ENCODE measurements at regions not wholly inside any gene's neighbourhood (a gene's known extent, or its start where the extent isn't known, plus 50 kb on each side); places are given as distances from the start of the nearest gene placed in this dataset.
A peak's percentile ranks its signal among the peaks of the same experiment; 100 is the strongest.

GRCh38 chr16:75780669-75781068, 54.4 kb upstream of the CPHXL start:
- 2 to 3% methylated on average over 1 of the region's 1 CpG for WGBS, 2 donors
- intact Hi-C loops (cut with DNase I): no loop called here
- H3K27me3 ChIP-seq: peaks cover 0 to 47% (median 18%) of the 10 kb centered on the region in 7 donors
- TF ChIP-seq CTCF (IDR thresholded peaks at IDR 0.05): no peak
- ATAC-seq: no peak
- H3K36me3 ChIP-seq: no peaks in the 10 kb centered on the region
- H3K4me1 ChIP-seq: no peaks in the 10 kb centered on the region
- no peak for DNase-seq
- H3K9me3 ChIP-seq: no peaks in the 10 kb centered on the region
- no peak overlapping the region for H3K27ac ChIP-seq
- no peak overlapping the region for H3K4me3 ChIP-seq

DNA sequence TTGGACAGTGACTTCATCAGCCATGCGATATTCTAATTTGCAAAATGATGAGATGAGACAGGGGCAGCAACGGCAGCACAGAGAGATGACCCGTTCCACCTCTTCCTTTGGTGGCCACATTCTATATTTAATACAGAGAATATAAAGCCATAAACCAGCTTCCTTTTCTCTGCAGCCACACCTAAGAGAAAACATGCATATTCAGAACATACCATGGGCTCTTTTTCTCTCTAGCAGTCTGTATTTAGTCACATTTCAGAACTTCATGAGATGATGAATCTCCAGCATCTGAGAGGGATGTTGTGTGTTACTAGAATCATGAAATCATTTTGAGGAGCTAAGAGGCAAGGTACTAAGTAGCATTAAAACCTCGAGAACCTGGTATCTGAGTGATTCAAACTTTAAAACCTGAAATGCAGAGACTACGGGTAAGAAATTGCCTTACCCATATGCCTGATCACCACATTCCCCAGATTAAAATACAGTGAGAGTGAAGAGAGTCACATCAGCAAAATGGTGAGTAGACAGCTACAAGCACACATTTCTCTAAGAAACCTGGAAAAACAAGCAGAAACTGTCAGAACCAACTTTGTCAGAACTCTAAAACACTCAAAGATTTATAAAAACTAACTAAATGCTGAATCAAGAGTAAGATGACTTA, 55.5 kb upstream of the CPHXL start:
- WGBS, 2 donors: 65 to 70% methylated on average over 5 of the region's 5 CpGs
- no peak overlapping the region for H3K4me3 ChIP-seq
- H3K4me1 ChIP-seq: no peaks in the 10 kb centered on the region
- peaks cover 0 to 41% (median 14%) of the 10 kb centered on the region in 7 donors for H3K27me3 ChIP-seq
- H3K36me3 ChIP-seq: no peaks in the 10 kb centered on the region
- H3K9me3 ChIP-seq: no peaks in the 10 kb centered on the region
- DNase-seq: no peak
- no peak for ATAC-seq
- no peak for TF ChIP-seq CTCF (IDR thresholded peaks at IDR 0.05)
- no peak overlapping the region for H3K27ac ChIP-seq
- intact Hi-C loops (cut with DNase I): no loop called here

DNA sequence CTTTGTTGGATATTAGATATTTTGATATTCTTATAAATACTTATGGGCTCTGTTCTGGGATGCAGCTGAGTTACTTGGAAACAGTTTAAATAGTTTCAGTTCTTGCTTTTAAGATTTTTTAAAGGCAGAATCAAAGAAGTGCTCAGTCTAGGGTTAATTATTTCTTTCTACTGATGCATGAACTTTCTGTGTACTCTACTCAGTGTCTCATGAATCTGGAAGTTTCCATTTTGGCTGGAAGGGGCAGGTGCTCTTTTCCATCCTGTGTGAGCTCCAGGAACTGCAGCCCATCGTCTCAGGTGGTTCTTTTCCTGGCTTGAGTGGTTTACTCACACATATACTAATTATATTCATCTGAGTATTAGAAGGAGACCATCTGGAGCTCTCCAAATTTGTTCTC, 61.1 kb upstream of the CPHXL start:
- Histone ChIP-seq H3K4me1 (no peaks in the 10 kb centered on the region), H3K4me3 (no peak overlapping the region), H3K36me3 (no peaks in the 10 kb centered on the region), H3K9me3 (no peaks in the 10 kb centered on the region), H3K27ac (no peak overlapping the region), H3K27me3 (peaks cover 0 to 32% (median 11%) of the 10 kb centered on the region in 7 donors)
- DNase-seq: no peak
- no peak for ATAC-seq
- 39 to 51% methylated on average over 1 of the region's 1 CpG for WGBS, 2 donors
- no peak for TF ChIP-seq CTCF (IDR thresholded peaks at IDR 0.05)
- intact Hi-C loops (cut with DNase I): loop anchor here in 5 of 10 donors (5.0 kb wide), 2 partner anchors 1380 to 1385 kb away; no protein-coding TSS in a partner anchor

GRCh38 chr16:75789237-75789636, 62.9 kb upstream of the CPHXL start:
- no peaks in the 10 kb centered on the region for H3K36me3 ChIP-seq
- no peaks in the 10 kb centered on the region for H3K9me3 ChIP-seq
- ATAC-seq (peak in 1 of 8 donors; percentile 9), DNase-seq (peak in 1 of 2 donors; percentile 9)
- no peak overlapping the region for H3K4me3 ChIP-seq
- WGBS, 2 donors: 13 to 14% methylated on average over 4 of the region's 4 CpGs
- no peaks in the 10 kb centered on the region for H3K4me1 ChIP-seq
- peak; percentile 65 to 90 (median 84) for TF ChIP-seq CTCF (IDR thresholded peaks at IDR 0.05)
- intact Hi-C loops (cut with DNase I): loop anchor here in 8 of 10 donors (2.0 to 5.0 kb wide), 4 partner anchors 1378 to 1384 kb away; no protein-coding TSS in a partner anchor
- peaks cover 0 to 17% (median 7%) of the 10 kb centered on the region in 7 donors for H3K27me3 ChIP-seq
- H3K27ac ChIP-seq: no peak overlapping the region
